Naive thymus-derived CD4-positive, alpha-beta T cell (primary cell): ENCODE measurements at regions not wholly inside any gene's neighbourhood (a gene's known extent, or its start where the extent isn't known, plus 50 kb on each side); places are given as distances from the start of the nearest gene placed in this dataset.

ENCODE experiments used
- ATAC-seq: fragments of 150-1000 bp; cut with Tn5 transposase; 2 replicates; pipeline ENCODE4 v1.10.0; 2021; ENCODE audit warnings: mild to moderate bottlenecking, moderate library complexity
- CTCF ChIA-PET: fragments of 350-600 bp; sonication (Branson Sonifier 250); formaldehyde crosslinking; loops from one replicate; lab custom pipeline; 2021; ENCODE audit warnings: antibody characterized with exemption; lab: Charles Lee
- POLR2A ChIA-PET: fragments of 350-600 bp; sonication (Branson Sonifier 250); formaldehyde crosslinking; loops from one replicate; lab custom pipeline; 2021; ENCODE audit warnings: antibody characterized with exemption, inconsistent platforms; lab: Charles Lee
- DNase-seq, 9 donors: peaks; one replicate each; pipeline versions ENCODE4 v3.0.0 to v3.0.0-alpha.2; 2020 to 2022; ENCODE audit warnings: mixed read lengths in 1 of 9
- H3K27ac ChIP-seq: one replicate; pipeline ENCODE4 v1.7.0; 2013; ENCODE audit warnings: mild to moderate bottlenecking, low read depth, low read length, moderate library complexity
- H3K27me3 ChIP-seq, 2 donors: one replicate each; pipeline ENCODE4 v1.7.0; 2013; ENCODE audit warnings: low read length in 2 of 2, mild to moderate bottlenecking in 2 of 2, moderate library complexity in 2 of 2; ENCODE audit not compliant: control insufficient read depth in 2 of 2, insufficient read depth in 2 of 2
- H3K36me3 ChIP-seq, 3 experiments: 1 replicate in 2 of 3; 2 replicates in 1 of 3; pipeline ENCODE4 v1.7.0; 2013; ENCODE audit warnings: low read length in 3 of 3, mild to moderate bottlenecking in 3 of 3, moderate library complexity in 1 of 3; ENCODE audit not compliant: insufficient read depth in 3 of 3, control insufficient read depth in 2 of 3
- H3K4me1 ChIP-seq, 2 donors: one replicate each; pipeline ENCODE4 v1.7.0; 2013; ENCODE audit warnings: low read length in 2 of 2, mild to moderate bottlenecking in 2 of 2, moderate library complexity in 1 of 2; ENCODE audit not compliant: control insufficient read depth in 2 of 2, insufficient read depth in 2 of 2
- H3K4me3 ChIP-seq: 2 replicates; pipeline ENCODE4 v1.7.0; 2013; ENCODE audit warnings: mild to moderate bottlenecking, low read length
- H3K9me3 ChIP-seq, 3 experiments: 1 replicate in 2 of 3; 2 replicates in 1 of 3; pipeline ENCODE4 v1.7.0; 2013; ENCODE audit warnings: low read length in 3 of 3; ENCODE audit not compliant: control insufficient read depth in 2 of 3
- H3K27ac Mint-ChIP-seq, 9 donors: one replicate each; pipeline ENCODE4 v1.8.0; 2020 to 2022; ENCODE audit warnings: mixed read lengths in 9 of 9, mild to moderate bottlenecking in 8 of 9, moderate library complexity in 5 of 9, inconsistent platforms in 2 of 9
- H3K27me3 Mint-ChIP-seq, 5 donors: one replicate each; pipeline ENCODE4 v1.8.0; 2021 to 2022; ENCODE audit warnings: mixed read lengths in 5 of 5, mild to moderate bottlenecking in 1 of 5
- H3K36me3 Mint-ChIP-seq, 5 donors: one replicate each; pipeline ENCODE4 v1.8.0; 2020 to 2022; ENCODE audit warnings: mixed read lengths in 5 of 5, mild to moderate bottlenecking in 3 of 5, inconsistent platforms in 1 of 5
- H3K4me1 Mint-ChIP-seq, 7 donors: one replicate each; pipeline ENCODE4 v1.8.0; 2020 to 2022; ENCODE audit warnings: mixed read lengths in 7 of 7, mild to moderate bottlenecking in 3 of 7, inconsistent platforms in 1 of 7
- H3K4me3 Mint-ChIP-seq, 10 donors: one replicate each; pipeline ENCODE4 v1.8.0; 2020 to 2022; ENCODE audit warnings: mild to moderate bottlenecking in 10 of 10, mixed read lengths in 10 of 10, moderate library complexity in 6 of 10, inconsistent platforms in 2 of 10
- H3K9me3 Mint-ChIP-seq, 11 donors: one replicate each; pipeline ENCODE4 v1.8.0; 2020 to 2022; ENCODE audit warnings: mixed read lengths in 11 of 11, mild to moderate bottlenecking in 4 of 11, inconsistent platforms in 1 of 11, moderate library complexity in 1 of 11
- intact Hi-C, 2 donors: fragments of 100-400 bp; cut with micrococcal nuclease; formaldehyde crosslinking; loops; one replicate each; pipeline ENCODE4 v1.15.1; 2023

GRCh38 chr6:11911538-11911937 is 100.6 kb upstream of the HIVEP1 start:
- Mint-ChIP-seq H3K36me3 (peaks cover 0 to 2% (median 0%) of the 10 kb centered on the region in 5 donors), H3K27me3 (no peaks in the 10 kb centered on the region), H3K27ac (no peak overlapping the region), H3K4me1 (peaks cover 0 to 3% (median 0%) of the 10 kb centered on the region in 7 donors), H3K9me3 (peaks cover 0 to 6% (median 0%) of the 10 kb centered on the region in 11 donors), H3K4me3 (no peak overlapping the region)
- POLR2A ChIA-PET, result no interaction called here
- ATAC-seq (no peak), DNase-seq (no peak)
- no peaks in the 10 kb centered on the region for H3K36me3 ChIP-seq
- H3K4me1 ChIP-seq, result no peaks in the 10 kb centered on the region
- H3K27ac ChIP-seq, result no peak overlapping the region
- H3K27me3 ChIP-seq, result no peaks in the 10 kb centered on the region
- no peaks in the 10 kb centered on the region for H3K9me3 ChIP-seq
- H3K4me3 ChIP-seq, result no peak overlapping the region
- intact Hi-C loops, result loop anchor here in 1 of 2 donors (5.0 to 10.0 kb wide), 3 partner anchors 214 to 376 kb away; no protein-coding TSS in a partner anchor
- CTCF ChIA-PET, result no interaction called here

- H3K4me3 ChIP-seq, result no peak overlapping the region
- no peaks in the 10 kb centered on the region for H3K27me3 Mint-ChIP-seq
- no peak overlapping the region for H3K27ac ChIP-seq
- CTCF ChIA-PET, result no interaction called here
- no peak overlapping the region for H3K4me3 Mint-ChIP-seq
- POLR2A ChIA-PET, result no interaction called here
- ATAC-seq, result no peak
- H3K27ac Mint-ChIP-seq, result no peak overlapping the region
- H3K9me3 ChIP-seq, result no peaks in the 10 kb centered on the region
- no peaks in the 10 kb centered on the region for H3K27me3 ChIP-seq
- intact Hi-C loops, result loop anchor here in 1 of 2 donors (5.0 to 10.0 kb wide), 3 partner anchors 212 to 378 kb away; no protein-coding TSS in a partner anchor
- no peak for DNase-seq
- H3K4me1 Mint-ChIP-seq, result peaks cover 0 to 3% (median 0%) of the 10 kb centered on the region in 7 donors
- no peaks in the 10 kb centered on the region for H3K4me1 ChIP-seq
- peaks cover 0 to 2% (median 0%) of the 10 kb centered on the region in 5 donors for H3K36me3 Mint-ChIP-seq
- H3K9me3 Mint-ChIP-seq, result peaks cover 0 to 6% (median 0%) of the 10 kb centered on the region in 11 donors
- H3K36me3 ChIP-seq, result no peaks in the 10 kb centered on the region
These were observed 102.4 kb upstream of the HIVEP1 start for GRCh38 chr6:11909696-11910132.

- peaks cover 0 to 2% (median 0%) of the 10 kb centered on the region in 5 donors for H3K36me3 Mint-ChIP-seq
- peaks cover 0 to 6% (median 3%) of the 10 kb centered on the region in 7 donors for H3K4me1 Mint-ChIP-seq
- CTCF ChIA-PET, result no interaction called here
- intact Hi-C loops, result no loop called here
- H3K4me3 ChIP-seq, result no peak overlapping the region
- no peak overlapping the region for H3K27ac Mint-ChIP-seq
- H3K27me3 Mint-ChIP-seq, result no peaks in the 10 kb centered on the region
- no peak for DNase-seq
- H3K27me3 ChIP-seq, result no peaks in the 10 kb centered on the region
- ATAC-seq, result no peak
- no peak overlapping the region for H3K4me3 Mint-ChIP-seq
- H3K4me1 ChIP-seq, result no peaks in the 10 kb centered on the region
- H3K9me3 Mint-ChIP-seq, result peaks cover 0 to 6% (median 0%) of the 10 kb centered on the region in 11 donors
- no peak overlapping the region for H3K27ac ChIP-seq
- POLR2A ChIA-PET, result no interaction called here
- H3K9me3 ChIP-seq, result no peaks in the 10 kb centered on the region
- H3K36me3 ChIP-seq, result no peaks in the 10 kb centered on the region
These were observed 103.5 kb upstream of the HIVEP1 start for GRCh38 chr6:11908436-11909105.

GRCh38 chr6:11903645-11904044 is 108.5 kb upstream of the HIVEP1 start:
- Histone ChIP-seq H3K4me3 (no peak overlapping the region), H3K27ac (no peak overlapping the region), H3K36me3 (no peaks in the 10 kb centered on the region), H3K9me3 (no peaks in the 10 kb centered on the region), H3K4me1 (peaks cover 0 to 8% of the 10 kb centered on the region in 2 donors), H3K27me3 (no peaks in the 10 kb centered on the region)
- DNase-seq (no peak), ATAC-seq (no peak)
- Mint-ChIP-seq H3K9me3 (peaks cover 0 to 9% (median 0%) of the 10 kb centered on the region in 11 donors), H3K4me1 (peaks cover 5 to 36% (median 31%) of the 10 kb centered on the region in 7 donors), H3K27me3 (peaks cover 0 to 11% (median 0%) of the 10 kb centered on the region in 5 donors), H3K36me3 (peaks cover 0 to 6% (median 0%) of the 10 kb centered on the region in 5 donors), H3K4me3 (no peak overlapping the region), H3K27ac (no peak overlapping the region)
- intact Hi-C loops, result loop anchor here (5.0 kb wide), 2 partner anchors 104 to 191 kb away; no protein-coding TSS in a partner anchor
- CTCF ChIA-PET, result no interaction called here
- POLR2A ChIA-PET, result no interaction called here

- Histone ChIP-seq H3K27ac (no peak overlapping the region), H3K4me3 (no peak overlapping the region), H3K36me3 (no peaks in the 10 kb centered on the region), H3K9me3 (no peaks in the 10 kb centered on the region), H3K4me1 (peaks cover 0 to 8% of the 10 kb centered on the region in 2 donors), H3K27me3 (no peaks in the 10 kb centered on the region)
- no peak for DNase-seq
- peak overlapping the region in 3 of 9 donors; percentile 18 to 92 (median 84) for H3K27ac Mint-ChIP-seq
- POLR2A ChIA-PET, result no interaction called here
- no peak for ATAC-seq
- peaks cover 0 to 6% (median 0%) of the 10 kb centered on the region in 11 donors for H3K9me3 Mint-ChIP-seq
- peak overlapping the region in 2 of 10 donors; percentile 16 to 86 for H3K4me3 Mint-ChIP-seq
- H3K36me3 Mint-ChIP-seq, result peaks cover 0 to 6% (median 0%) of the 10 kb centered on the region in 5 donors
- H3K27me3 Mint-ChIP-seq, result peaks cover 0 to 11% (median 0%) of the 10 kb centered on the region in 5 donors
- peaks cover 7 to 36% (median 31%) of the 10 kb centered on the region in 7 donors for H3K4me1 Mint-ChIP-seq
- CTCF ChIA-PET, result no interaction called here
- intact Hi-C loops, result loop anchor here (5.0 kb wide), 2 partner anchors 105 to 190 kb away; no protein-coding TSS in a partner anchor
These were observed 109.6 kb upstream of the HIVEP1 start for GRCh38 chr6:11902527-11902926.

GRCh38 chr6:11900662-11901598 is 111.2 kb upstream of the HIVEP1 start:
- peaks cover 0 to 8% of the 10 kb centered on the region in 2 donors for H3K4me1 ChIP-seq
- Mint-ChIP-seq H3K9me3 (peaks cover 0 to 3% (median 0%) of the 10 kb centered on the region in 11 donors), H3K4me1 (peaks cover 7 to 36% (median 31%) of the 10 kb centered on the region in 7 donors), H3K36me3 (peaks cover 0 to 4% (median 0%) of the 10 kb centered on the region in 5 donors), H3K27me3 (peaks cover 0 to 11% (median 0%) of the 10 kb centered on the region in 5 donors), H3K27ac (peak overlapping the region in 8 of 9 donors; percentile 2 to 92 (median 84)), H3K4me3 (peak overlapping the region in 9 of 10 donors; percentile 39 to 86 (median 83))
- ATAC-seq (peak; percentile 61), DNase-seq (peak in 5 of 9 donors; percentile 23 to 58 (median 47))
- no peaks in the 10 kb centered on the region for H3K27me3 ChIP-seq
- ChIA-PET POLR2A (no interaction called here), CTCF (no interaction called here)
- intact Hi-C loops, result loop anchor here (2.0 to 5.0 kb wide), 3 partner anchors 106 to 189 kb away; no protein-coding TSS in a partner anchor
- H3K36me3 ChIP-seq, result no peaks in the 10 kb centered on the region
- H3K9me3 ChIP-seq, result no peaks in the 10 kb centered on the region
- peak overlapping the region; percentile 44 for H3K27ac ChIP-seq
- peak overlapping the region; percentile 38 for H3K4me3 ChIP-seq
